ENCODE measurements at regions not wholly inside any gene's neighbourhood (a gene's known extent, or its start where the extent isn't known, plus 50 kb on each side); places are given as distances from the start of the nearest gene placed in this dataset.

- no peak for DNase-seq
These were observed 144.2 kb downstream of the PTPRU start for GRCh38 chr1:29380532-29380931.

GRCh38 chr1:29379443-29380073 lies 143.2 kb downstream of the PTPRU start:
- peak; percentile 45 for DNase-seq

All from COR-L47 (cell line).